ENCODE measurements at regions not wholly inside any gene's neighbourhood (a gene's known extent, or its start where the extent isn't known, plus 50 kb on each side); places are given as distances from the start of the nearest gene placed in this dataset.

GRCh38 chr10:109784236-109784635, 139.1 kb downstream of the XPNPEP1 start:
- Histone ChIP-seq H4K91ac (ENCODE audit: insufficient read depth, low read depth, low read length) (no peak overlapping the region), H2BK15ac (ENCODE audit: low read depth, low read length) (no peak overlapping the region), H3K36me3 (ENCODE audit: control insufficient read depth, insufficient read depth, low read length) (no peaks in the 10 kb centered on the region), H2AFZ (replicated peaks; ENCODE audit: low read length, poor library complexity) (no peak overlapping the region), H3K18ac (ENCODE audit: low read depth, low read length) (no peak overlapping the region), H3K4me2 (ENCODE audit: low read depth, low read length) (no peak overlapping the region), H2BK5ac (ENCODE audit: low read depth, low read length, poor library complexity, severe bottlenecking) (no peak overlapping the region), H3K9me1 (ENCODE audit: insufficient read depth, low read length) (no peaks in the 10 kb centered on the region), H3K9me3 (ENCODE audit: control insufficient read depth, insufficient read depth, low read length) (no peaks in the 10 kb centered on the region), H3K23ac (ENCODE audit: low read depth, low read length) (no peak overlapping the region), H3K27me3 (ENCODE audit: control insufficient read depth, insufficient read depth, low read length) (no peaks in the 10 kb centered on the region), H2AK5ac (ENCODE audit: low read depth, low read length) (no peak overlapping the region), H3K79me1 (ENCODE audit: low read depth in 1 of 2, low read length in 2 of 2) (no peaks in the 10 kb centered on the region), H3K4me1 (ENCODE audit: control insufficient read depth, insufficient read depth, low read length) (no peaks in the 10 kb centered on the region), H3K9ac (ENCODE audit: low read depth, low read length) (no peak overlapping the region), H3K4ac (ENCODE audit: low read depth, low read length) (no peak overlapping the region), H2BK120ac (ENCODE audit: low read depth, low read length) (no peak overlapping the region), H3K4me3 (ENCODE audit: insufficient read depth, low read depth, low read length) (no peak overlapping the region), H2BK20ac (ENCODE audit: low read depth, low read length) (no peak overlapping the region), H2AK9ac (replicated peaks; ENCODE audit: low read depth, low read length, poor library complexity) (no peak overlapping the region), H4K5ac (ENCODE audit: low read depth, low read length) (no peak overlapping the region), H3K27ac (ENCODE audit: insufficient read depth, low read length) (no peak overlapping the region), H4K8ac (ENCODE audit: low read depth in 2 of 2, low read length in 2 of 2) (no peak overlapping the region), H3K56ac (ENCODE audit: extremely low read depth, insufficient read depth, low read length) (no peak overlapping the region), H4K20me1 (ENCODE audit: insufficient read depth, low read length) (no peaks in the 10 kb centered on the region), H3K14ac (replicated peaks; ENCODE audit: low read depth, low read length) (no peak overlapping the region)
- BruUV-seq (replicated peaks) = no TSS peak
- intact Hi-C loops (cut with micrococcal nuclease) = no loop called here
- ATAC-seq (ENCODE audit: low read depth) (no peak), DNase-seq (no peak)
- dilution Hi-C loops (cut with HindIII; ENCODE audit: low sequenced_read_pairs, unreplicated experiment) = no loop called here
- ChIA-PET CTCF (interaction anchor here (1.4 kb wide), 1 partner anchor 11 kb away, joined by 6 read pairs; no protein-coding TSS in a partner anchor), POLR2A (ENCODE audit: unreplicated experiment) (no interaction called here)
- no peak for TF ChIP-seq BHLHE40 (IDR thresholded peaks at IDR 0.05; ENCODE audit: low read depth, low read length)
- no peak for TF ChIP-seq RCOR1 (IDR thresholded peaks at IDR 0.05; ENCODE audit: insufficient replicate concordance, low read length)
- in situ Hi-C loops (cut with MboI; ENCODE audit: low sequenced_read_pairs) = no loop called here
- no CpG with 5 or more reads among the region's 3 CpGs for WGBS, 2 experiments (ENCODE audit: extremely low coverage in 2 of 2, insufficient read length in 1 of 2)

Data from IMR-90 (cell line).